Esophagus mucosa (tissue), 1 donor: ENCODE measurements at regions not wholly inside any gene's neighbourhood (a gene's known extent, or its start where the extent isn't known, plus 50 kb on each side); places are given as distances from the start of the nearest gene placed in this dataset.

Experiments used
- ATAC-seq: fragments of 200-7000 bp; cut with Tn5 transposase; one replicate; pipeline ENCODE4 v1.9.1; 2020
- donor health status: DM: yes; HTN: yes; CAD: no.

DNA sequence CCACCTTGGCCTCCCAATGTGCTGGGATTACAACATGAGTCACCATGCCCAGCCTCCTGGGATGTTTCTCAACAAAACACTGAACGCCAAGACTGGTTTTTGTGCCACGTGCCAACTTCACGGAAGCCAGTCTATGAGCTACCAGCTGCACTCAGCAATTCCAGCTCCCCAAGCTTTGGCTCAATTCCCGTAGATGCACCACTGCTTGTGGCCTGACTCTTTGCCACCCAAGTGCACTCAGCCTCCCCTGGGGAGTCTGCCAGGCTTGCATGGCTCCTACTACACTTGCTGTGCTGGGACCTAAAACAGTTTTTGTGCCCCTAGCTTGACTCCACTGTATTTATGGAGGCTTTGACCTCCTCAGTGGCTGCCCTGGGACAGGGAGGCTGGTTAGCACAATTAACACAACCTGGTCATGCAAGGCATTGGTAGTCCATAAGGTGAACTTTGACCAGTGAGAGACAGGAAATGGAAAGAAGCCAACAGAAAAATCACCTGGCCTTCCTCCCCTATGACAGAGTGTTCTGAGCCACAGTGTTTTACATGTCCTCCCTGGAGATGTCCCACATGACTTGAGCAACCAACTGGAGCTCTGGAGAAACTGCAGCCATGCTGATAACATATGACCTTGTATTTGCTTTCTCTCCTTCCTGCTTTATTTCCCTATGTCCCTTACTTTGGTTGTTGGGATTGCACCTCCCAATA, 1173.1 kb downstream of the UQCRFS1 start:
- ATAC-seq = no peak

DNA sequence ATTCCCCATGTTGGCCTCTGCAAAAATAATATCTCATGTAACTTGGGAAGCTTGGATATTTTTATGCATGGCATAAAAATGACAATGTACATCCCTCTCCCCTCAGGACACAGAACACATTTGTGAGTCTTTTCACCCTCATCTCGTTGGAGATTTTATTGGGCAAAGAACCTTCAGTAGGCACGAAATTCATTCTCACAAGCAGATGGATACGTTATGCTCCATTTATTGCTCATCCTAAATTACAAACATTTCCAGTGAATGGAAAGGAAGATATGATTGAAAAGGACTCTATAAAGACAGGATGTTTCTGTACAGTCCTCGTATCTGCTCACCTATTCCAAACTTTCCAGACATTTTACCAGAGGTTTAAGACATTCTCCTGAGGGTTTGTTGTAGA, 1175.8 kb downstream of the UQCRFS1 start:
- no peak for ATAC-seq

DNA sequence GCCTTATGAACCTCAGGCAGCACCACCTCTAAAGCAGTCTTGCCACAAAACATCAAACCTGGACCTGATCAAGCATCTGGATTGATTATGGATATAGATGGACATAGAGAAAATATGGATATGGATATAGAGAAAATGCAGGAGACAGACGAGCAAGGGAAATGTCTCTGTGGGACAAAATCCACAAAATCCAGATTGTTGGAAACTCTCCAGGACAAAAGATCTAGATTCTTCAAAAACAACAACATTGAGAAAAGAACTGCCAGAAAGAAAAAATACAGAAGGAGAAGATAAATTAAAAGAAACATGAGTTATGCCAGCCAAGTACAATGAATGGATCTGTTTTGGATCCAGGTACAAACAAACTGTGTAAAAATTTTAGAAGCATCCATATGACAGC, 1176.5 kb downstream of the UQCRFS1 start:
- no peak for ATAC-seq

DNA sequence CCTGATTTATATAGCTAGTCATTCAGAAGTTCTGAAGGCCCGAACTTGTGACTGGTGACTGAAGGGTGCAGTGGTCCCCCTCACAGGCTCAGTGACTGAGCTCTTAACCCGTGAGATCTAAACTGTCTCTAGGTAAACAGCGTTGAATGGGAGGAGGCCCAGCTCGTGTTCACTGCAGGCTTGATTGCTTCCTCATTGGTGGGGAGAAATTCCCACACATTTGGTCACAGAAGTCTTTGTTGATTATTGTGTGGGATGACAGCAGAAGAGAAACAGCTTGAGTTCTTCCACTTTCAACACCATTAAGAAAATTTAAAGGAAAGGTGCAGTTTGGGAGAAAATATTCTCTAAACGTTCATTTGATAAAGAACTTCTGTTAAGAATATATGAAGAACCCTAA, 1178.0 kb downstream of the UQCRFS1 start:
- ATAC-seq = no peak

DNA sequence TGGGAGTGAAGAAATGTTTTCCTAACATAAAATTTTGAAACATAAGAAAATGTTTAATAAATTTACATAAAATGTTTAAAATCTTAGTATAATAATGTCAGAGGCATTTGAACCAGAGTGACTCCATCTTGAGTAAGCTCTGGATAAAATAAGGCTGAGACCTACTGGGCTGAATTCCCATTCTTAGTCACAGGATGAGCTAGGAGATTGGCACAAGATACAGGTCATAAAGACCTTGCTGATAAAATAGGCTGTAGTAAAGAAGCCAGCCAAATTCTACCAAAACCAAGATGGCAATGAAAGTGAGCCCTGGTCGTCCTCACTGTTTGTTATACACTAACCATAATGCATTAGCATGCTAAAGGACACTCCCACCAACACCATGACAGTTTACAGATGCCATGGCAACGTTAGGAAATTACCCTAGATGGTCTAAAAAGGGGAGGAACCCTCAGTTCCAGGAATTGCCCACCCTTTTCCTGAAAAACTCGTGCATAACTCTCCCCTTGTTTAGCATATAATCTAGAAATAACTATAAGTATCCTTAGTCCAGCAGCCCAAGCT, 1184.0 kb downstream of the UQCRFS1 start:
- no peak for ATAC-seq

DNA sequence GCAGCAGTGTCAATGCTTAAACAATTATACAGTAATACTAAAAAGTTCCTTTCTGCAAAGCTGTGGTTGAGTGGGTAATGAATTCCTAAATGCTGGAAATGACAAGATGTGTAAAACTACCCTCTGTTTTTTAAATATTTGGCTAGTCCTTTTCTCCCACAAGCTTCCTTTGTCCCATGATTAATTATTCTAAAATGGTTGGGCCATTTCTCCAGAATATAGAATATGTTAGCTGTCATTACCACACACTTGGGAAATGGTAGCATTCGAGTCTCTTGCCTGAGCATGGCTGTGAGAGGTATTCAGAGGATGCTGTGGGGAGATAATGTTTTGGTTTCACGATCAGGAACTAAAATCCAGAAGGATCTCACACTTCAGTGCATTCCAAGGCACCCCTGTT, 1185.8 kb downstream of the UQCRFS1 start:
- no peak for ATAC-seq

DNA sequence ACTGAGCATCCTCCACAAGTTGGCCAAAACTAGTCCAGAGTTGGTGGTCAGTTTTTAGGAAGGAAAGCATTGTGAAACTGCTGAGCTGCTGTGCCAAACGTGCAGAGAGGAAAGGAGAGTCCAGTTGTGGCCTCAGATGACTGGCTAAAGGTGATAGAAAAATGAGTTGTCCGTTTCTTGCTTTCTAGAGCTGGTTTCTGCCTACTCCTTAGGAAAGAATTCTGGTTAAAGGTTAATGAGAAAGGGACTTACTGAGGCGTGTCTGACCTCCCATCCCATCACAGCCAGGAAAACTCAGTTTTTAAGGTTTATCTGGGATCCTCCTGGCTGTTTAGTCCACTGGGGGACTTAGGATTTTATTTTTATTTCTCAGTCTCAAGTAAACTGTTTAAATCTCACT, 1186.3 kb downstream of the UQCRFS1 start:
- ATAC-seq = no peak

DNA sequence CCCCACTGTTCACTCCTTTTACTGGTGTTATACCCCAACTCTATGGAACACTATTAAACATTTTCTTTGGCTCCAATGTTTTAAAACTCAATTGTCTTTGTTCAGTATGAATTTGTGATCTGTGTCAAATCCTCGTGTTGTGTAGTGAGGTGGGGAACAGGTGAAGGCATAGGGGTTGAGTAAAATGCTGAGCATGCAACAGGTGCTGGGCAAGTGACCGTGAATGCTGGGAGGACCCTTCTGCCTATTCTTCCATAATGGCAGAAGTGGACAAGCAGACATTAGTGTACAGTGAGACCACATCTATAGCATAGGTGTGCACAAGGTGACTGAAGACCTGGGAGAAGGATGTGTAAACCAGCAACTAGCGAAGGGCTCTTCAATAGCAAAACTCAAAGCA, 1188.0 kb downstream of the UQCRFS1 start:
- ATAC-seq = no peak

DNA sequence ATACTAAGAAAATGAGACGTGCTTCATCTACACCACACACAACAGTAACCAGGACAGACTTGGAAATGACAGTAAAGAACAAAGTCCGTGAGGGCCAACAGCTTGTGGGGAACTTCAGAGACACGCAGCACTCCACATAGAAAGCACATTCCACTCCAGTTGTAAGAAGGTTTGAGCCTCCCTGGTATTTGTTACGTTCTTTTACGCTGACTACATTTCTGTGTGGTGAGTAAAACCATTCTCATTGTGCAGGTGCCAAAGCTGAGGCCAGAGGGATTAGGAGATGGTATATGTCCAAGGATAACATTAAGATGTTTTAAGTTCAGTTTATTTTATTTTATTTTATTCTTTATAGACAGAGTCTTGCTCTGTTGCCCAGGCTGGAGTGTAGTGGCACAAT, 1189.9 kb downstream of the UQCRFS1 start:
- no peak for ATAC-seq

DNA sequence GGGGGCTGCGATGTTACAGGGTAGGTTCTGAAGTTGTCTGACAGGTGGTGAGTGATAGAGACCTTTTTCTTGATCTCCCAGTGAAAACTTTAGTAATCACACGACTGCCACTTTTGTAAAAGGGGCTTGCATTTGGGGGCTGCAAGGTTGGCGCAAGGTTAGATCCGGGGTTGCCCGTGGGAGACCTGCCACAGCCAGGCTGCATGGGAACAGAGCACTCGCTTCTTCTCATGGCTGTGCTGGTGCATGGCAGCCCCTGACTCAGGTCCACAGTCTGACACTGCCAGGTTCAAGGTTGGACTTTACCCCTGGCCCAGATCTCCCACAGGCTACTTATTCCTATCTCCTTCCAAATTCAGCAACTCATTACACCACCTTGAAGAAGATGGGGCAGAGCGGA, 1190.4 kb downstream of the UQCRFS1 start:
- ATAC-seq = no peak

DNA sequence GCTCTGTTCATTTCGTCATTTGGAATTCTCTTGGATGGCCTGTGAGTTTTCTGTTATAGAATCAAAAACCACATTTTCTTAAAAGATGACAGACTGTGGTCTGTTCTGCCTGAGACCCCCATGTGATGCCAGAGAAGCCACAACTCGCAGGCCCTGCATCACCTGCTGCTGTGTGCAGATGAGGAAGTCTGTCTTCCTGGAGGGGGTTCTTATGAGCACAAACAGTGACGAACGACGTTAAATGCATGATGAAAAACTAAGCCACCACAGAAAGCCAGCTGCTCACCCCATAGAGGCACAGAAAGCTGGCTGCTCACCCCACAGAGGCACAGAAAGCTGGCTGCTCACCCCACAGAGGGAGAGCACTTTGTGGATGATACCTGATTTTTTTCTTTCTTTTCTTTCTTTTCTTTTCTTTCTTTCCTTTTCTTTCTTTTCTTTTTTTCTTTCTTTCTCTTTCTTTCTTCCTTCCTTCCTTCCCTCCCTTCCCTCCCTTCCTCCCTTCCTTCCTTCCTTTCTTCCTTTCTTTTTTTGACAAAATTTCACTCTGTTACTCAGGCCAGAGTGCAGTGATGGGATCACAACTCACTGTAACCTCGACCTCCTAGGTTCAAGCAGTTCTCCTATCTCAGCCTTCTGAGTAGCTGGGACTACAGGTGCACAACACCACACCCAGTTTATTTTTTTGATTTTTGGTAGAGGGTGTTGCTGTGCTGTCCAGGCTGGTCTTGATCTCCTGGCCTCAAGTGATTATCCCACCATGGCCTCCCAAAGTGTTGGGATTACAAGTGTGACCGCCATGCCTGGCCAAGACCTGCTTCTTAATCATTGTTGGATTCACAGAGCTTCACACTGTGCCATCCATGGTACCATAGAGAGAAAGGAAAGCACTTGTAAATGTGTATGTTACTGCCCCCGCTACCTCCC, 1191.4 kb downstream of the UQCRFS1 start:
- ATAC-seq = no peak

DNA sequence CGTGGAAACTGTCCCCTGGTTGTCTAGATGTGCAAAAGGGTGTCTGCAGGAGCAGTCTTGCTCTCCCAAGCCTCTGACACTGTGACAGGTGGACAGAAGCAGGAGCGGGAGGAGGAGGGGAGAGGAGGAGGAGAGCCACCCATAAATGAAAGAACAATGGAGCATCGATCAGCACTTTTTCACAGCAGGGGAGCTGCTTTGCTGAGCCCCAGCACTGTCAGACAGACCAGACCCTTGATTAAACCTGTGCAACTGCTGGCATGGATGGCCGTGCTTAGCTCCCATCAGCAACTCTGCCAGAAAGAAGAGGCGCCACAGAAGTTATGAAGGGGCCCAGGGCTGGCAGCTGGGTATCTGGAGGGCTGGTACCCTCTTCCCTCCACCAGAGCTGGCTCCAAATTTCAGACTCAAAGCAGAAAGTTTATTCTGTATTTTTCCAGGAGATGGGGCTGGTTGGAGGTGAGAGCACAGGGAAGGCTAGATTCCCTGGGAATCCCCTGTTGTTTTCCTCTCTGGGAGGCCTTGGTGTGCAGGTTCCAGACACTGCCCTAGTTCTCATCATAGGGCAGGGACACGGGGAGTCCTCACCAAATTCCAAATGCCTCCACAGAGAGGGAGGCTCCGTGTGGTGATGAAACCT, 1192.2 kb downstream of the UQCRFS1 start:
- no peak for ATAC-seq

DNA sequence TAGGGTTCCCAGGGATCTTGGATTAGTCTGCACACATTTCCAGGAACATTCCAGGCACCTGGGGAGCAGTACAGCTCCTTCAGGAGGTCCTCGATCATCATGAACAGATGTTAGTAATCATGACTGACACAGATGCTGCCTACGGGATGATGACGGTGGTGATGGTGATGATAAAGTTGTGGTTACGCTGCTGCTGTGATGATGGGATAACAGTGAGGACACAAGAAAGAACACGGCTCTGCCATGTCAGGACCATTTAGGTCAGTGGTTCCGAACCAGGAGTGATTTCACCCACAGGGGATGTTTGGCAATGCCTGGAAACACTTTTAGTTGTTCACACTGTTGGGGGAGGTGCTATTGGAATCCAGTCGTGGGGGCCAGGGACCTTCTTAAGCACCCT, 1193.0 kb downstream of the UQCRFS1 start:
- ATAC-seq = no peak

DNA sequence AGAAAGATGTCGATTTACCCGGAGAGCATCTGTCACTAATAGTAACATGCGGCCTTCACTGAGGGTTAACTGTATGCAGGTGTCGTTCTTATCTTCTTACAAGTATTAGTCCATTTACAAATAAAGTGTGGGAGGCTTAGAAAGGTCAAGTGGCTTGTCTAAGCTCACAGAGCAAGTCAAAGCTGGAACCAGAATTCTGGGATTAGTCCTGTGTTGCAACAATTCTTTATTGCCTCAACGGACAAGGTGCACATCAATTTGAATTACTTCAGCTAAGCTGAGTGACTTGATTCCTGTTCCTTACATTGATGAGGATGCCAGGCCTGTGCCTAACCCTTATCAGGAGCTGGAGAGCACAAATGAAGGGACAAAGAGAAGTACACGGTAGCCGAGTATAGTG, 1193.6 kb downstream of the UQCRFS1 start:
- ATAC-seq = no peak

DNA sequence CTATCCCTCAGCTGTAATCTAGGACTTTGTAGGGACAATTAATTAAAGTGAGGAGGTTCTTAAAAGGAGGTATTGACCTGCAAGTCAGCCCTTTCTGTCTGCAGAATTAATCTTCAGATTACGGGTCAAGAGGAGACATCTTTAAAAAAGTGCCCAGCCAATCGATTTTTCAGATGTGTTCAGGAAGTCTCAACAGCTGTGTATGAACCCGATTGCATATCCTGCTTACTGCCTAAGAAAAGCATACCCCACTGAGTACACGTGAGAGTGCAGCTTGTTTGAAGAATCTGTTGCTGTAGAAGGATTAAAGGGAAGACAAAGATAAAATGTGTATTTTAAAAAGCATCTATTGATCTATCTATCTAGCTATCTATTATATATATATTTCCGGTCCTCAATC, 1194.5 kb downstream of the UQCRFS1 start:
- ATAC-seq = no peak

DNA sequence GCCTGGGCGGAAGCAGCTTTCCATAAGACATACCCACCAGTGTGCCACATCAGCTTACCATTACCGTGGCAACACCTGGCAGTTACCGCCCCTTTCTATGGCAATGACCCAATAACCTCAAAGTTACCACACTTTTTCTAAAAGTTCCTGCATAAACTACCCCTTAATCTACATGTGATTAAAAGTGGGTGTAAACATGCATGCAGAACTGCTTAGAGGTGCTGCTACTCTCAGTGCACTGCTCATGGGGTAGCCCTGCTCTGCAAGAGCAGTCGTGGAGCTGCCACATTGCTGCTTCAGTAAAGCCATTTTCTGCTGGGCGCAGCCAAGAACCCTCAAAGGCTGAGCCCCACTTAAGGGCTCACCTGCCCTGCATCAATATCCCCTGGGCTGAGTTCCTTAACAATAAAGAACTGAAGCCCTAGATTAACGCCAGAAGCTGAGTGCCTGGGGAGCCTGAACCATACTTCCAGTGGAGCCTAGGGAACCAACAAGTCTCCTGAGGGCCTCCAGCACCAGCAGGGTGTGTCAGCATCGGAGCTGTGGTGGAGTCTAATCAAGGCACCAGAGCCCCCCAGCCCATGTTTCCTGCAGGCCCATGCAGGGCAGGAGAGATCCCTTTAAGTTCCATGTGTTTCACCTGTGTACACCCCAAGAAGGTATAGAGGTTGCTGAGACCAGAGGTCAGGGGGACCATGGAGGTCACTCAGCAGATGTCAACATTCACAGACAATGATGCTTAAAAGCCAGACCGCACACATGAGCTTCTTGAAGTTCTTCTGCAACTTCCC, 1198.1 kb downstream of the UQCRFS1 start:
- ATAC-seq = no peak

DNA sequence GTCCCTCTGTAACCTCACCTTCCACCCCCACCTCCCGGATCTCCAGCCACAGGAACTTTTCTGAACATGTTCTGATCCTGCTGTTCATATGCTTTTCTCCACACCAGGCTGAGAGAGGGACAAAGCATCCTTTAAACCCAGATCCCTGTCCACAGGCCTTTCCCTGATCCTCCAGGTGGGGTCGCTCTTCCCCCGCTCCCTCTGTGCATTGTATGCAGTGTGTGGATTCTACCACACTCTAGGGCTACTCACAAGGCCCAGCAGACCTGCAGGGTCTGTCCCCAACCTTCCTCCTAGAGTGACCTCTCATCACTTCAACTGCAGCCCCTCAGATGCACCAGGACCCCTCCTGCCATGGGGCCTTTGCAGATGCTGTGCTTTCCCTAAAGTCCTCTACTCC, 1200.6 kb downstream of the UQCRFS1 start:
- ATAC-seq = no peak

DNA sequence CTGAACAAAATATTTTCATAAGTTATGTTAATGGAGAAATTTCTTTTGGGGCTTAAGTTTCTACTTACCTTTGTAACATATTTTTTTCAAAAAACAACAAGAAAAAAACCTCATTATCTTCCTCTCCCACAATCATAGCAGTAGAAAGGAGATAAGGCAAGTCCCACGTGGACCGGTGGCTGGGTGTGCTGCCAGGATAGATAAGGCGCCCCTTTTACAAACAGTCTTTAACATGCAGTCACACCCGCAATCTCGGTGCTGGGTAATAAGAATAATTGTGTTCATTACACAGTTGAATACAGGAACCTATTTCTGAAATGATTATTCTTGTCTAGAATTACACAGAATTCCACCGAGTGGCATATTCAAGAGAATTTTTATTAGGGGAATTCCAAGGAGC, 1202.3 kb downstream of the UQCRFS1 start:
- no peak for ATAC-seq

DNA sequence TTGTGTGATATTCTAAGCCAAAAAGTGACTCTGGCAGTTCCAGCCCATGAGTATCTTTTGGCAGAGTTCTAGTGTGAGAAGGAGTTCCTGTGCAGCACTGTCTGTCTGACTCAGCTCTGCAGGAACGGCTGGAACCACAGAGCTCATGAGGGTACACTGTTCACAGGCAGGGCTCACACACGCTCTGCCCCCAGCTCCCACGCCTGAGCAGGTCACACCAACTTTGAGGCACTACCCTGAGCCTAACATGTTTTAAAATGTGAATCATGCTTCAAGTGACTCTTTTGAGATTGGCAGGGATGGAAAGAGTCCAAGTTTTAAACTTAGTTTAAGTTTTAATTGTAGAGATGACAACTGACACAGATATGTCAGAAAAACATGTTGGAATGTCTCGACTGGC, 1203.3 kb downstream of the UQCRFS1 start:
- no peak for ATAC-seq

DNA sequence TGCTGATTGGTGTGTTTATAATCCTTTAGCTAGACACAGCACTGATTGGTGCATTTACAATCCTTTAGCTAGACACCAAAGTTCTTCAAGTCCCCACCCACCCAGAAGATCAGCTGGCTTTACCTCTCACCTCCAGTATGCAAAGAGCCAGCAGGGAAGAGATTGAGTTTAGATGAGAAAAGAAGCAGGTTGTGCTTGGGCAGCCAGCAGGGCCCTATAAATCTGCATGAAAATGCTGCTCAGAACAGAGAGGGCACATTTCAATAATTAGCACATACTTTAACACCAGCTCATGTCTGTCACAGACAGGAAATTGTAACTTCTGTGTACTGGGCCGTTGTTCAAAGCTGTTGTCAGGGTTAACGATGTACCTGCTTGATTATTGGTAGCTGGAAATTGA, 1204.3 kb downstream of the UQCRFS1 start:
- ATAC-seq = no peak

DNA sequence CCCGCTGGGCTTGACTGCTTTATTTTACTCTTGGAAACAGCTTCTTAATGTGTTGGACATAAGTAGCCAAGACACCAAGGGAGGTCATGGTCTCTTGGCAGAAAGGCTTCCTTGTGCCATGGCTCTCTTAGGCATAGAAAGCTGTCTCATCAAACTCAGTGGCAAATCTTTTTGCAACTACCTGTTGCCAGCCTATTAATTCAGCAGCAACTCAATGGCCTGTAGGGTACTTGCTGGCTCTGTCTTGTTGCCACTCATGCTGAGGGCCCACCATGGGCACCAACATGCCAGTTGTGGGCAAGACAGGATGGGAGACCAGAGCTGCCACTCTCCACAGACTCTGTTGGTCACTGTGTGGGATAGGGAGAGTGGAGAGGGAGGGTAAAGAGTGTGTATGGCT, 1209.4 kb downstream of the UQCRFS1 start:
- ATAC-seq = no peak

DNA sequence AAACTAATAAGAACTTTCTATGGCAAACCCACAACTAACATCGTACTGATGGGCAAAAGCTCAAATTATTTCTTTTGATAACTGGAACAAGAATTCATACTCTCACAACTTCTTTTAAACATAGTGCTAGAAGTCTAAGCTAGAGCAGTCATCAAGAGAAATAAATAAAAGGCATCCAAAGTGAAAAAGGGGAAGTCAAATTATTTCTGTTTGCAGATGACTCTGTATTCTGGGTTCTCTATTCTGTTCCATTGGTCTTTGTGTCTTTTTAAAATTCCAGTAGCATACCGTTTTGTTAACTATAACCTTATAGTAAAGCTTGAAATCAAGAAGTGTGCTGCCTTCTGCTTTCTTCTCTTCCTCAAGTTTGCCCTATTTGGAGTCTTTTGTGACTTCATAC, 1215.9 kb downstream of the UQCRFS1 start:
- ATAC-seq = no peak
